GM12878 (cell line): ENCODE measurements at regions not wholly inside any gene's neighbourhood (a gene's known extent, or its start where the extent isn't known, plus 50 kb on each side); places are given as distances from the start of the nearest gene placed in this dataset.

Experiments used
- ASH2L ChIP-seq: fragments of 300-600, 200-600 bp; sonication (generic); IDR thresholded peaks from 2 replicates; pipeline ENCODE4 v1.6.1; 2017; ENCODE audit warnings: low read depth, mild to moderate bottlenecking, borderline replicate concordance
- CBX3 ChIP-seq: fragments of 200-600 bp; sonication (generic); IDR thresholded peaks from 2 replicates; pipeline ENCODE4 v1.6.1; 2016; ENCODE audit warnings: low read depth, borderline replicate concordance
- EGR1 ChIP-seq, 2 experiments: IDR thresholded peaks; 1 replicate in 1 of 2; 2 replicates in 1 of 2; pipeline ENCODE4 v1.6.1; 2011 to 2012; ENCODE audit warnings: low read depth in 2 of 2, low read length in 2 of 2, borderline replicate concordance in 1 of 2, mild to moderate bottlenecking in 1 of 2, moderate library complexity in 1 of 2
- FOXM1 ChIP-seq: IDR thresholded peaks from 2 replicates; pipeline ENCODE4 v1.6.1; 2012; ENCODE audit warnings: low read depth, mild to moderate bottlenecking, inconsistent platforms, low read length, moderate library complexity
- HDAC2 ChIP-seq: fragments of 200-600 bp; sonication (generic); IDR thresholded peaks from 2 replicates; pipeline ENCODE4 v1.6.1; 2017
- IKZF2 ChIP-seq, 2 experiments: fragments of 450-650 bp; IDR thresholded peaks; 2 replicates each; pipeline ENCODE4 v1.6.1; 2017; ENCODE audit warnings: mild to moderate bottlenecking in 2 of 2, moderate library complexity in 2 of 2
- IRF3 ChIP-seq: fragments of 450-650 bp; IDR thresholded peaks from 2 replicates; pipeline ENCODE4 v1.6.1; 2014; ENCODE audit warnings: mild to moderate bottlenecking
- KAT2A ChIP-seq: conservative IDR thresholded peaks from 2 replicates; pipeline ENCODE4 v1.6.1; 2011; ENCODE audit warnings: low read depth, low read length; ENCODE audit not compliant: control insufficient read depth
- LARP7 ChIP-seq: fragments of 450-650 bp; IDR thresholded peaks from 2 replicates; pipeline ENCODE4 v1.6.1; 2017; ENCODE audit warnings: mild to moderate bottlenecking
- MEF2A ChIP-seq: IDR thresholded peaks from 2 replicates; pipeline ENCODE4 v1.6.1; 2011; ENCODE audit warnings: low read depth, mild to moderate bottlenecking, low read length, moderate library complexity; ENCODE audit not compliant: insufficient read depth
- NFYA ChIP-seq: IDR thresholded peaks from 2 replicates; pipeline ENCODE4 v1.6.1; 2011; ENCODE audit warnings: low read depth, mild to moderate bottlenecking, low read length, improper control_type of control experiment, borderline replicate concordance
- PKNOX1 ChIP-seq: fragments of 450-650 bp; IDR thresholded peaks from 2 replicates; pipeline ENCODE4 v1.6.1; 2016; ENCODE audit warnings: mild to moderate bottlenecking
- POLR2AphosphoS5 ChIP-seq: IDR thresholded peaks from 2 replicates; pipeline ENCODE4 v1.6.1; 2011; ENCODE audit warnings: mild to moderate bottlenecking, low read length, inconsistent platforms
- PRDM15 ChIP-seq: fragments of 450-650 bp; formaldehyde crosslinking; IDR thresholded peaks from 2 replicates; pipeline ENCODE4 v1.4.0; 2020; ENCODE audit warnings: mild to moderate bottlenecking, moderate library complexity
- RELA ChIP-seq: fragments of 450-650 bp; IDR thresholded peaks from 2 replicates; pipeline ENCODE4 v1.8.0; 2014; ENCODE audit warnings: borderline replicate concordance; ENCODE audit not compliant: partially characterized antibody
- SIX5 ChIP-seq: IDR thresholded peaks from 2 replicates; pipeline ENCODE4 v1.6.1; 2011; ENCODE audit warnings: mild to moderate bottlenecking, low read depth, low read length, moderate library complexity; ENCODE audit not compliant: severe bottlenecking
- SKIL ChIP-seq: fragments of 450-650 bp; IDR thresholded peaks from 2 replicates; pipeline ENCODE4 v1.6.1; 2017; ENCODE audit warnings: mild to moderate bottlenecking, low read depth, inconsistent platforms; ENCODE audit not compliant: poor library complexity, severe bottlenecking
- SRF ChIP-seq, 2 experiments: IDR thresholded peaks; 2 replicates each; pipeline ENCODE4 v1.6.1; 2011; ENCODE audit warnings: low read depth in 2 of 2, low read length in 2 of 2, mild to moderate bottlenecking in 1 of 2, moderate library complexity in 1 of 2
- STAT3 ChIP-seq: IDR thresholded peaks from 2 replicates; pipeline ENCODE4 v1.6.1; 2011; ENCODE audit warnings: low read depth, low read length, improper control_type of control experiment
- TARDBP ChIP-seq: IDR thresholded peaks from 2 replicates; pipeline ENCODE4 v1.6.1; 2016; ENCODE audit warnings: borderline replicate concordance
- ZBTB33 ChIP-seq: fragments of 450-650 bp; IDR thresholded peaks from 2 replicates; pipeline ENCODE4 v1.6.1; 2017; ENCODE audit warnings: mild to moderate bottlenecking
- ZNF24 ChIP-seq: fragments of 450-650 bp; IDR thresholded peaks from 2 replicates; pipeline ENCODE4 v1.6.1; 2017; ENCODE audit warnings: antibody characterized with exemption, mild to moderate bottlenecking
- ZSCAN29 ChIP-seq: fragments of 450-650 bp; IDR thresholded peaks from 2 replicates; pipeline ENCODE4 v1.6.1; 2017; ENCODE audit warnings: mild to moderate bottlenecking, moderate library complexity

GRCh38 chr7:17506095-17506494, 207.6 kb downstream of the AHR start (continued):
- TF ChIP-seq SKIL = peak; percentile 75
- TF ChIP-seq LARP7 = no peak
- TF ChIP-seq NFYA = no peak
- no peak for TF ChIP-seq HDAC2
- TF ChIP-seq IKZF2 (IDR thresholded peaks at IDR 0.05) = peak; percentile 76 to 81
- peak; percentile 57 for TF ChIP-seq RELA
- TF ChIP-seq FOXM1 = peak; percentile 66; the same call in 1 of the 2 replicates
- 0 out of 2 replicates have a peak, but pooled peaks have one; percentile 34 for TF ChIP-seq ZBTB33
- no peak for TF ChIP-seq PRDM15 (CRISPR knock-in tag)
- TF ChIP-seq TARDBP = no peak
- no peak for TF ChIP-seq POLR2AphosphoS5
- TF ChIP-seq IRF3 = no peak
- TF ChIP-seq KAT2A = no peak
- no peak for TF ChIP-seq CBX3
- no peak for TF ChIP-seq ZNF24
- TF ChIP-seq PKNOX1 = peak; percentile 86
- 0 out of 2 replicates have a peak, but pooled peaks have one; percentile 9 for TF ChIP-seq ZSCAN29
- no peak for TF ChIP-seq SRF (IDR thresholded peaks at IDR 0.05; ENCODE audit: low read depth in 2 of 2, low read length in 2 of 2)
- TF ChIP-seq STAT3 = peak; percentile 96
- no peak for TF ChIP-seq EGR1 (IDR thresholded peaks at IDR 0.05; ENCODE audit: borderline replicate concordance in 1 of 2, low read depth in 2 of 2, low read length in 2 of 2)
- TF ChIP-seq SIX5 = no peak
- TF ChIP-seq MEF2A = peak; percentile 93
- no peak for TF ChIP-seq ASH2L
